ENCODE measurements at regions not wholly inside any gene's neighbourhood (a gene's known extent, or its start where the extent isn't known, plus 50 kb on each side); places are given as distances from the start of the nearest gene placed in this dataset.

GRCh38 chr9:110041452-110041851 is 166.5 kb downstream of the C9orf152 start:
- TF ChIP-seq CTCF (IDR thresholded peaks at IDR 0.05) (no peak), RFX5 (IDR thresholded peaks at IDR 0.05) (no peak)

All from A549 (cell line).